ENCODE measurements at regions not wholly inside any gene's neighbourhood (a gene's known extent, or its start where the extent isn't known, plus 50 kb on each side); places are given as distances from the start of the nearest gene placed in this dataset.

- H3K9me3 Mint-ChIP-seq = peaks cover 6% of the 10 kb centered on the region
- no peak for DNase-seq (ENCODE audit: low read depth, low spot score)
- no peaks in the 10 kb centered on the region for H3K27me3 Mint-ChIP-seq (ENCODE audit: low read depth)
- H3K4me1 Mint-ChIP-seq = peaks cover 15% of the 10 kb centered on the region
- no peak overlapping the region for H3K4me3 Mint-ChIP-seq
- no peak for TF ChIP-seq CTCF (conservative IDR thresholded peaks at IDR 0.05)
- no peak overlapping the region for H3K27ac Mint-ChIP-seq (ENCODE audit: unreplicated experiment)
- H3K36me3 Mint-ChIP-seq (ENCODE audit: low read depth) = no peaks in the 10 kb centered on the region
Observed at GRCh38 chr4:26004290-26004689, 90.3 kb downstream of the SMIM20 start.

DNA sequence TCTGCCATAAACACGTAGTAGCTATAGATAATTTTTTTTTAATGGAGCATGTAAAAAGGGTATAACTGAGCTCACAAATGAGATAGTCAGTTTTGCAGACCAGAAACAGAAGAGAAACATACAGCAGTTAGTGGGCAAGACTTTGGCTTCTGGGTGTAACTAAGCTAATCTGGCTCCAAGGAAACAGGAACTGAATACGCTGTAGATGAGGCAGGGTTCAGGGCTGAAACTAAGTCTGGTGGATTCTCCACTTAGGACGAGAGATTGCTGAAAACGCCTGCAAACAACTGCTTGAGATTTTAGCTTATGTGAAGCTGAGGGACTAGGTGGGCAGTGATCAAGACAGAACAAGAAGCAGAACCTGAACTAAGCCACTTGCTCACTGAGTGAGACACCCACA lies 91.7 kb downstream of the SMIM20 start:
- no peak for TF ChIP-seq CTCF (conservative IDR thresholded peaks at IDR 0.05)
- no peak overlapping the region for H3K4me3 Mint-ChIP-seq
- no peaks in the 10 kb centered on the region for H3K27me3 Mint-ChIP-seq (ENCODE audit: low read depth)
- peaks cover 5% of the 10 kb centered on the region for H3K4me1 Mint-ChIP-seq
- no peak overlapping the region for H3K27ac Mint-ChIP-seq (ENCODE audit: unreplicated experiment)
- H3K9me3 Mint-ChIP-seq = peaks cover 9% of the 10 kb centered on the region
- no peaks in the 10 kb centered on the region for H3K36me3 Mint-ChIP-seq (ENCODE audit: low read depth)
- no peak for DNase-seq (ENCODE audit: low read depth, low spot score)

DNA sequence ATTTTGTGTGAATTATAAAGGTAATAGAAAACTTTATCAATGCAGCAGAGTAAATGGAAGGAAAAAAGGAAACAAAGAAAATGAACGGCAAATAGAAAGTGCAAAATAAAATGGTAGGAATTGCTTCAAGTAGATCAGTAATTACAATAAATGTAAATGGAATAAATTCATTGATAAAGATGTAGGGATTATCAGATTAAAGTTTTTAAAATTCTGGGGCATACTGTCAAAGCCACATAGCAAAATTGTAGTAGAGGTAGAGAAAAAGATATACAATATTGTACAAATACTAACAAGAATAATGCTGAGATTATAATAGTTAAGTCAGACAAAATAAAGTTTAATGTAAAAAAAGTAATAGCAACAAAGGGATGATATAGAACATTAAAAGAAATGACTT lies 94.7 kb downstream of the SMIM20 start:
- Mint-ChIP-seq H3K27me3 (ENCODE audit: low read depth) (no peaks in the 10 kb centered on the region), H3K4me3 (no peak overlapping the region), H3K4me1 (no peaks in the 10 kb centered on the region), H3K9me3 (peaks cover 11% of the 10 kb centered on the region), H3K27ac (ENCODE audit: unreplicated experiment) (no peak overlapping the region), H3K36me3 (ENCODE audit: low read depth) (no peaks in the 10 kb centered on the region)
- no peak for TF ChIP-seq CTCF (conservative IDR thresholded peaks at IDR 0.05)
- no peak for DNase-seq (ENCODE audit: low read depth, low spot score)

- Mint-ChIP-seq H3K36me3 (ENCODE audit: low read depth) (no peaks in the 10 kb centered on the region), H3K4me3 (no peak overlapping the region), H3K27me3 (ENCODE audit: low read depth) (no peaks in the 10 kb centered on the region), H3K9me3 (peaks cover 11% of the 10 kb centered on the region), H3K27ac (ENCODE audit: unreplicated experiment) (no peak overlapping the region), H3K4me1 (no peaks in the 10 kb centered on the region)
- no peak for TF ChIP-seq CTCF (conservative IDR thresholded peaks at IDR 0.05)
- DNase-seq (ENCODE audit: low read depth, low spot score) = no peak
Observed at GRCh38 chr4:26009502-26009901, 95.5 kb downstream of the SMIM20 start.

DNA sequence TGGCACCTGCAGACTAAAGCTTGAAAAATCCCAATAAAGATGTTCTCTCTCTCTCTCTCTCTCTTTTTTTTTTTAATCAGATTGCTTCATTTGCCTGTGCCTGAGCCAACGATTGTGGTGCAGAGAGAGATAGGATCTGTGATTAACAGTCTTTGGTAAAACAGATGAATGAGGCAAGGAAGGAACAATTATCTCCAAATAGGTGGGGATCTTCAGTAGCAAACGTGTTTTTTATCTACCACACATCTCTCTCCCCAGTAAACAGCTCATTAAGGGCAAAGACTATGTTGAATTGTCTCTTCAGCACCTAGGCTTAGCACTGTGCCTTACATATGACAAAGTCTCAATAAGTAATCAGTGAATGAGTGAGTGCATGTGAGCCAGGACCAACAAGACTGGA lies 96.3 kb downstream of the SMIM20 start:
- Mint-ChIP-seq H3K27me3 (ENCODE audit: low read depth) (no peaks in the 10 kb centered on the region), H3K4me1 (no peaks in the 10 kb centered on the region), H3K27ac (ENCODE audit: unreplicated experiment) (no peak overlapping the region), H3K9me3 (peaks cover 11% of the 10 kb centered on the region), H3K4me3 (no peak overlapping the region), H3K36me3 (ENCODE audit: low read depth) (no peaks in the 10 kb centered on the region)
- no peak for TF ChIP-seq CTCF (conservative IDR thresholded peaks at IDR 0.05)
- DNase-seq (ENCODE audit: low read depth, low spot score) = no peak

- Mint-ChIP-seq H3K27me3 (ENCODE audit: low read depth) (no peaks in the 10 kb centered on the region), H3K4me1 (no peaks in the 10 kb centered on the region), H3K4me3 (no peak overlapping the region), H3K9me3 (peaks cover 8% of the 10 kb centered on the region), H3K36me3 (ENCODE audit: low read depth) (no peaks in the 10 kb centered on the region), H3K27ac (ENCODE audit: unreplicated experiment) (no peak overlapping the region)
- TF ChIP-seq CTCF (conservative IDR thresholded peaks at IDR 0.05) = no peak
- DNase-seq (ENCODE audit: low read depth, low spot score) = no peak
Observed at GRCh38 chr4:26013629-26014028, 99.6 kb downstream of the SMIM20 start.

All from neural crest cell (in vitro differentiated cells).